Caco-2 (cell line): ENCODE measurements at regions not wholly inside any gene's neighbourhood (a gene's known extent, or its start where the extent isn't known, plus 50 kb on each side); places are given as distances from the start of the nearest gene placed in this dataset.

Experiments used
- BruUV-seq: library from RNA; stranded (reverse); fragments of 400-500 nt; replicated peaks from 2 replicates; lab custom pipeline; 2021; lab: Mats Ljungman, UMichigan
- CTCF ChIA-PET: fragments of 300-600 bp; sonication (Branson Sonifier 250); formaldehyde crosslinking; loops from one replicate; lab custom pipeline; 2022; ENCODE audit warnings: antibody characterized with exemption; lab: Charles Lee
- POLR2A ChIA-PET: fragments of 300-600 bp; sonication (Branson Sonifier 250); formaldehyde crosslinking; loops from one replicate; lab custom pipeline; 2022; ENCODE audit warnings: antibody characterized with exemption; lab: Charles Lee
- DNase-seq, 2 experiments: peaks; one replicate each; pipeline versions ENCODE4 v3.0.0 to v3.0.0-alpha.2; 2020 to 2022
- H3K27me3 ChIP-seq: replicated peaks from 2 replicates; pipeline ENCODE4 v1.6.0; 2011; ENCODE audit warnings: low read length; ENCODE audit not compliant: control insufficient read depth, insufficient read depth
- H3K36me3 ChIP-seq: 2 replicates; pipeline ENCODE4 v1.5.1; 2011; ENCODE audit warnings: low read length; ENCODE audit not compliant: control insufficient read depth, insufficient read depth
- H3K4me1 ChIP-seq: fragments of 250-450 bp; sonication (Bioruptor Pico); 2 replicates; pipeline ENCODE4 v1.5.1; 2020; ENCODE audit warnings: mild to moderate bottlenecking
- H3K4me3 ChIP-seq: 2 replicates; pipeline ENCODE4 v1.5.1; 2011; ENCODE audit warnings: low read depth, mild to moderate bottlenecking, control low read depth, low read length
- H3K9me3 ChIP-seq: fragments of 250-450 bp; sonication (Bioruptor Pico); 2 replicates; pipeline ENCODE4 v1.5.1; 2020; ENCODE audit warnings: mild to moderate bottlenecking, moderate library complexity
- H3K27ac Mint-ChIP-seq: one replicate; pipeline ENCODE4 v1.8.0; 2022; ENCODE audit warnings: mixed read lengths; ENCODE audit not compliant: unreplicated experiment
- H3K27me3 Mint-ChIP-seq: one replicate; pipeline ENCODE4 v1.8.0; 2022; ENCODE audit warnings: mixed read lengths; ENCODE audit not compliant: insufficient read depth, unreplicated experiment
- H3K36me3 Mint-ChIP-seq: one replicate; pipeline ENCODE4 v1.8.0; 2022; ENCODE audit warnings: mild to moderate bottlenecking, mixed read lengths; ENCODE audit not compliant: insufficient read depth, unreplicated experiment
- H3K4me1 Mint-ChIP-seq: one replicate; pipeline ENCODE4 v1.8.0; 2022; ENCODE audit warnings: low read depth, mixed read lengths; ENCODE audit not compliant: unreplicated experiment
- H3K4me3 Mint-ChIP-seq: one replicate; pipeline ENCODE4 v1.8.0; 2022; ENCODE audit warnings: mild to moderate bottlenecking, moderate library complexity, mixed read lengths; ENCODE audit not compliant: unreplicated experiment
- H3K9me3 Mint-ChIP-seq: one replicate; pipeline ENCODE4 v1.8.0; 2022; ENCODE audit warnings: mixed read lengths; ENCODE audit not compliant: unreplicated experiment
- intact Hi-C: fragments of 100-400 bp; cut with micrococcal nuclease; formaldehyde crosslinking; loops from one replicate; pipeline ENCODE4 v1.10.0; 2022; ENCODE audit not compliant: unreplicated experiment
- TF ChIP-seq, protein P1 (sequence below), 2 experiments: fragments of 200-600 bp in 1 of 2; IDR thresholded peaks; 1 replicate in 1 of 2; 2 replicates in 1 of 2; pipeline versions ENCODE4 v1.5.1 to v1.8.0; 2011 to 2022; ENCODE audit warnings: antibody characterized with exemption in 1 of 2, control low read depth in 1 of 2, inconsistent platforms in 1 of 2, low read depth in 1 of 2, low read length in 1 of 2, mild to moderate bottlenecking in 1 of 2, moderate library complexity in 1 of 2; ENCODE audit not compliant: insufficient read depth in 1 of 2, severe bottlenecking in 1 of 2, unreplicated experiment in 1 of 2

DNA sequence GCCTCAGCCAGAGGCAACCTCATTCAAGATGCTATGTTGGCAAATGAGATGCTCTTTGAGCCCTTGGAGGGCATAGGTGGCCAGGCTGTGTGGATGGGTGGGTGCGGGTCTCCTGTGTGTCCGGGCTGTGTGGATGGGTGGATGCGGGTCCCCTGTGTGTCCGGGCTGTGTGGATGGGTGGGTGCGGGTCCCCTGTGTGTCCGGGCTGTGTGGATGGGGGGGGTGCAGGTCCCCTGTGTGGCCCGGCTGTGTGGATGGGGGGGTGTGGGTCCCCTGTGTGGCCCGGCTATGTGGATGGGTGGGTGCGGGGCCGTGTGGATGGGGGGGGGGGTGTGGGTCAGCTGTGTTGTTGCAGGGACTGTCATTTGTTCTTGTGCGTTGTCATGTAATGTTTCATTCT, 136.6 kb upstream of the COL5A1 start:
- Histone ChIP-seq H3K4me1 (no peaks in the 10 kb centered on the region), H3K9me3 (no peaks in the 10 kb centered on the region), H3K4me3 (no peak overlapping the region), H3K27me3 (no peaks in the 10 kb centered on the region), H3K36me3 (no peaks in the 10 kb centered on the region)
- Mint-ChIP-seq H3K4me1 (no peaks in the 10 kb centered on the region), H3K9me3 (no peaks in the 10 kb centered on the region), H3K27ac (no peak overlapping the region), H3K27me3 (peaks cover 2% of the 10 kb centered on the region), H3K4me3 (no peak overlapping the region), H3K36me3 (no peaks in the 10 kb centered on the region)
- TF ChIP-seq, protein P1, sequence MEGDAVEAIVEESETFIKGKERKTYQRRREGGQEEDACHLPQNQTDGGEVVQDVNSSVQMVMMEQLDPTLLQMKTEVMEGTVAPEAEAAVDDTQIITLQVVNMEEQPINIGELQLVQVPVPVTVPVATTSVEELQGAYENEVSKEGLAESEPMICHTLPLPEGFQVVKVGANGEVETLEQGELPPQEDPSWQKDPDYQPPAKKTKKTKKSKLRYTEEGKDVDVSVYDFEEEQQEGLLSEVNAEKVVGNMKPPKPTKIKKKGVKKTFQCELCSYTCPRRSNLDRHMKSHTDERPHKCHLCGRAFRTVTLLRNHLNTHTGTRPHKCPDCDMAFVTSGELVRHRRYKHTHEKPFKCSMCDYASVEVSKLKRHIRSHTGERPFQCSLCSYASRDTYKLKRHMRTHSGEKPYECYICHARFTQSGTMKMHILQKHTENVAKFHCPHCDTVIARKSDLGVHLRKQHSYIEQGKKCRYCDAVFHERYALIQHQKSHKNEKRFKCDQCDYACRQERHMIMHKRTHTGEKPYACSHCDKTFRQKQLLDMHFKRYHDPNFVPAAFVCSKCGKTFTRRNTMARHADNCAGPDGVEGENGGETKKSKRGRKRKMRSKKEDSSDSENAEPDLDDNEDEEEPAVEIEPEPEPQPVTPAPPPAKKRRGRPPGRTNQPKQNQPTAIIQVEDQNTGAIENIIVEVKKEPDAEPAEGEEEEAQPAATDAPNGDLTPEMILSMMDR (IDR thresholded peaks at IDR 0.05; ENCODE audit: insufficient read depth in 1 of 2, low read depth in 1 of 2, low read length in 1 of 2, severe bottlenecking in 1 of 2, unreplicated experiment in 1 of 2) = no peak
- CTCF ChIA-PET = no interaction called here
- intact Hi-C loops = no loop called here
- no TSS peak for BruUV-seq
- POLR2A ChIA-PET = no interaction called here
- no peak for DNase-seq

DNA sequence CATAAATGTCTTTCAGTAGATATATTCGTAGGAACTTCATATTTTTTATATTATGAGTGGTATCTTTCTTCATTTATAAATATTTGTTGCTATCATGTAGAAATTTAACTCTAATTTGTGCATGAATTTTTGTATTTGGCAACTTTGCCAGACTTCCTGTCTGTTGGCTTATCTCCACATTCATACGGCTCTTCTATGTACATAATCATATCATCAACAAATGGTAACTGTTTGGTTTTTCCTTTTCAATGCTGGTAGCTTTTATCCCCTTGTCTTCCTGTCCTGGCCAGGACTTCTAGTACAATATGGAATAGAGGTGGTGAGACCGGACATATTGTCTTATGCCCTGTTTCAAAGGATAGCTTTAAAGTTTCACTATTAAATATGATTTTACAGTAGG, 132.3 kb upstream of the COL5A1 start:
- H3K27ac Mint-ChIP-seq = no peak overlapping the region
- intact Hi-C loops = no loop called here

DNA sequence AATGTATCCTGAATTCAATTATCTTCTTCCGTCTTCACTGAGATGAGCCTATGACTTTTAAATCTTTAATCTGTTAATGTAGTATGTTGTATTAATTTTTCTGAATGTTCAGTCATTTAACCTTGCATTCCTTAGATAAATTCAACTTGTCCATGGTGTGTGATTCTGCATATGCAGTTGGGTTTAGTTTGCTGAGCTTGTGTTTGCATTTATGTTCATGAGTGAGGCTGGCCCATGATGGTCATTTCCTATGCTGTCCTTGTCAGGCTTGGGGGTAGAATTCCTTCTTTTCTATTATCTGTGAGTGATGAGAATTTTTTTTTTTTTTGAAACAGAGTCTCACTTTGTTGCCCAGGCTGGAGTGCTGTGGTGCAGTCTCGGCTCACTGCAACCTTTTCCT, 131.8 kb upstream of the COL5A1 start:
- no peak overlapping the region for H3K4me3 ChIP-seq
- H3K9me3 ChIP-seq = 0 out of 2 replicates have a peak, but pooled peaks cover 3% of the 10 kb centered on the region
- TF ChIP-seq, protein P1 (IDR thresholded peaks at IDR 0.05; ENCODE audit: insufficient read depth in 1 of 2, low read depth in 1 of 2, low read length in 1 of 2, severe bottlenecking in 1 of 2, unreplicated experiment in 1 of 2) = no peak
- ChIA-PET POLR2A (no interaction called here), CTCF (no interaction called here)
- no peak for DNase-seq
- H3K4me1 ChIP-seq = no peaks in the 10 kb centered on the region
- Mint-ChIP-seq H3K4me1 (no peaks in the 10 kb centered on the region), H3K27ac (no peak overlapping the region), H3K4me3 (no peak overlapping the region), H3K27me3 (peaks cover 2% of the 10 kb centered on the region), H3K9me3 (peaks cover 19% of the 10 kb centered on the region), H3K36me3 (no peaks in the 10 kb centered on the region)
- no TSS peak for BruUV-seq
- H3K36me3 ChIP-seq = no peaks in the 10 kb centered on the region
- intact Hi-C loops = no loop called here
- H3K27me3 ChIP-seq = no peaks in the 10 kb centered on the region

More for the DNA sequence above, 132.3 kb upstream of the COL5A1 start:
- DNase-seq = no peak
- ChIA-PET POLR2A (no interaction called here), CTCF (no interaction called here)
- H3K36me3 Mint-ChIP-seq = no peaks in the 10 kb centered on the region
- H3K4me1 ChIP-seq = no peaks in the 10 kb centered on the region
- no peaks in the 10 kb centered on the region for H3K27me3 ChIP-seq
- peaks cover 14% of the 10 kb centered on the region for H3K9me3 Mint-ChIP-seq
- no peaks in the 10 kb centered on the region for H3K36me3 ChIP-seq
- H3K9me3 ChIP-seq = 0 out of 2 replicates have a peak, but pooled peaks cover 3% of the 10 kb centered on the region
- TF ChIP-seq, protein P1 (IDR thresholded peaks at IDR 0.05; ENCODE audit: insufficient read depth in 1 of 2, low read depth in 1 of 2, low read length in 1 of 2, severe bottlenecking in 1 of 2, unreplicated experiment in 1 of 2) = no peak
- no peak overlapping the region for H3K4me3 ChIP-seq
- BruUV-seq = no TSS peak
- no peak overlapping the region for H3K4me3 Mint-ChIP-seq
- H3K4me1 Mint-ChIP-seq = no peaks in the 10 kb centered on the region
- peaks cover 2% of the 10 kb centered on the region for H3K27me3 Mint-ChIP-seq
